ENCODE measurements at regions not wholly inside any gene's neighbourhood (a gene's known extent, or its start where the extent isn't known, plus 50 kb on each side); places are given as distances from the start of the nearest gene placed in this dataset.
"Not testable (repeated sequence)": the region's sequence is repeated elsewhere in the genome, so short reads cannot be mapped to it uniquely, and the experiment has no call there.

DNA sequence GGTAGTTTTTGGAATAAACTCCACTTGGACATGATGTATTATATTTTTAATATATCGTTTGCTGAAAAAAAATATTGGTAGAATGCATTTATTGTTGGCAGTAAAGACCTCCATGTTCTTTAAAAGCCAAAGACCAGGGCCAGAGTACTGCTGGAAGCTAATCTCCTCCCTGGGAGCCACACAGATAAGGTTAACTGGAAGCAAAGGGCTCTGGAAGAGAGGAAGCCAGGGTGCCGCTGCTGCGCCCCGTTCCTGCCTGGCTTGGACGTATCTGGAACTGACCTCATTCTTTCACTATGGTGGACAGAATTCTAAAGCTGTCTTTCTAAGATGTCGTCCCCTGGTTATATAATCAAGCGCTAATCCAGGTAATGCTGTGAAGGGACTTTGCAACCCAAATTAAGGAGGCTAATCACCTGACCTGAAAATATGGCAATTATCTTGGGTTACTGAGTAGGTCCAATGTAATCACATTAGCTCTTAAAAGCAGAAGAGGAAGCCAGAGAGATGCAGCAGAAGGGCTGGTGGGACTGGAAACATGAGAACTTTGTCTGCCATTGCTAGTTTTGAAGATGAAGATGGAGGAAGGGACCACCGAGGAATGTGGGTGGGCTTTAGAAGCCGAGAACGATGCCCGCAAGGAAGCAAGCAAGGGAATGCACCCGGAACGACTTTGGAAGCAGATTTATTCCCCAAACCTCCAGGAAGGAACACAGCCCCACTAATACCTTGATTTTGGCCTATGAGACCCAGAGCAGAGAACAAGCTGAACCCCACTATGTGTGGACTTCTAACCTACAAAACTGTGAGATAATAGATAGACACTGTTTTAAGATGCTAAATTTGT, 167.7 kb upstream of the KCNJ15 start:
- no peak for DNase-seq
- Mint-ChIP-seq H3K4me3 (no peak overlapping the region), H3K27ac (no peak overlapping the region), H3K36me3 (ENCODE audit: low read depth) (no peaks in the 10 kb centered on the region), H3K9me3 (no peaks in the 10 kb centered on the region), H3K27me3 (ENCODE audit: insufficient read depth) (peaks cover 10% of the 10 kb centered on the region), H3K4me1 (ENCODE audit: low read depth) (no peaks in the 10 kb centered on the region)
- TF ChIP-seq, protein P1, sequence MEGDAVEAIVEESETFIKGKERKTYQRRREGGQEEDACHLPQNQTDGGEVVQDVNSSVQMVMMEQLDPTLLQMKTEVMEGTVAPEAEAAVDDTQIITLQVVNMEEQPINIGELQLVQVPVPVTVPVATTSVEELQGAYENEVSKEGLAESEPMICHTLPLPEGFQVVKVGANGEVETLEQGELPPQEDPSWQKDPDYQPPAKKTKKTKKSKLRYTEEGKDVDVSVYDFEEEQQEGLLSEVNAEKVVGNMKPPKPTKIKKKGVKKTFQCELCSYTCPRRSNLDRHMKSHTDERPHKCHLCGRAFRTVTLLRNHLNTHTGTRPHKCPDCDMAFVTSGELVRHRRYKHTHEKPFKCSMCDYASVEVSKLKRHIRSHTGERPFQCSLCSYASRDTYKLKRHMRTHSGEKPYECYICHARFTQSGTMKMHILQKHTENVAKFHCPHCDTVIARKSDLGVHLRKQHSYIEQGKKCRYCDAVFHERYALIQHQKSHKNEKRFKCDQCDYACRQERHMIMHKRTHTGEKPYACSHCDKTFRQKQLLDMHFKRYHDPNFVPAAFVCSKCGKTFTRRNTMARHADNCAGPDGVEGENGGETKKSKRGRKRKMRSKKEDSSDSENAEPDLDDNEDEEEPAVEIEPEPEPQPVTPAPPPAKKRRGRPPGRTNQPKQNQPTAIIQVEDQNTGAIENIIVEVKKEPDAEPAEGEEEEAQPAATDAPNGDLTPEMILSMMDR (IDR thresholded peaks at IDR 0.05) = no peak

- Mint-ChIP-seq H3K36me3 (ENCODE audit: low read depth) (no peaks in the 10 kb centered on the region), H3K4me3 (no peak overlapping the region), H3K27ac (no peak overlapping the region), H3K27me3 (ENCODE audit: insufficient read depth) (peaks cover 10% of the 10 kb centered on the region), H3K9me3 (no peaks in the 10 kb centered on the region), H3K4me1 (ENCODE audit: low read depth) (no peaks in the 10 kb centered on the region)
- DNase-seq = no peak
- TF ChIP-seq, protein P1 (IDR thresholded peaks at IDR 0.05) = no peak
These were observed 167.1 kb upstream of the KCNJ15 start for GRCh38 chr21:38089763-38090046.

GRCh38 chr21:38091061-38091460, 165.7 kb upstream of the KCNJ15 start:
- not testable (repeated sequence) for H3K27ac Mint-ChIP-seq; H3K4me3 Mint-ChIP-seq; DNase-seq; H3K36me3 Mint-ChIP-seq (ENCODE audit: low read depth); H3K9me3 Mint-ChIP-seq; H3K4me1 Mint-ChIP-seq (ENCODE audit: low read depth)
- H3K27me3 Mint-ChIP-seq (ENCODE audit: insufficient read depth) = peaks cover 12% of the 10 kb centered on the region; the same call in 1 of the 2 replicates

GRCh38 chr21:38092051-38092450, 164.7 kb upstream of the KCNJ15 start:
- Mint-ChIP-seq H3K4me1 (ENCODE audit: low read depth) (no peaks in the 10 kb centered on the region), H3K4me3 (no peak overlapping the region), H3K36me3 (ENCODE audit: low read depth) (no peaks in the 10 kb centered on the region), H3K27ac (no peak overlapping the region), H3K9me3 (no peaks in the 10 kb centered on the region), H3K27me3 (ENCODE audit: insufficient read depth) (peaks cover 8% of the 10 kb centered on the region)
- TF ChIP-seq, protein P1 (IDR thresholded peaks at IDR 0.05) = no peak
- no peak for DNase-seq

DNA sequence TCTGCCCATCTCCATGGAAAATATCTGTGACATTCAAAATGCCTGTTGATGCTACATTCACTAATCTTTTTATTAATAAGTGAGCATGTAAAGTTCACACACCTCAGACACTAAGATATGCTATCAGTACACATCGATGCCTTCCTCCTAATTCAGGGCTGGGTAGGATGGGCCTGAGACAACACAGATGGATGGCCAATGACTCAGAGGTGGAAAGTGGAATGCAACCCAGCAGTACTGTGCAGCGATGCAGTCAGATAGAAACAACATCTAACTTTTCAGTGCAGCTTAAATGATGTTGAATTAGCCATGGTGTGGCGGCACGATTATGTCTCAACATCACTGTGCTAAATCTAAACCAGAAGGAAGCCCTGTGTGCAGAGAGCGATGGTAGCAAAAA, 161.6 kb upstream of the KCNJ15 start:
- no peak overlapping the region for H3K27ac Mint-ChIP-seq
- no peak for DNase-seq
- no peak overlapping the region for H3K4me3 Mint-ChIP-seq
- no peaks in the 10 kb centered on the region for H3K4me1 Mint-ChIP-seq (ENCODE audit: low read depth)
- peaks cover 6% of the 10 kb centered on the region for H3K27me3 Mint-ChIP-seq (ENCODE audit: insufficient read depth)
- no peaks in the 10 kb centered on the region for H3K9me3 Mint-ChIP-seq
- no peaks in the 10 kb centered on the region for H3K36me3 Mint-ChIP-seq (ENCODE audit: low read depth)
- TF ChIP-seq, protein P1 (IDR thresholded peaks at IDR 0.05) = no peak

- no peaks in the 10 kb centered on the region for H3K9me3 Mint-ChIP-seq
- no peaks in the 10 kb centered on the region for H3K4me1 Mint-ChIP-seq (ENCODE audit: low read depth)
- no peak overlapping the region for H3K4me3 Mint-ChIP-seq
- TF ChIP-seq, protein P1 (IDR thresholded peaks at IDR 0.05) = no peak
- DNase-seq = no peak
- no peak overlapping the region for H3K27ac Mint-ChIP-seq
- no peaks in the 10 kb centered on the region for H3K36me3 Mint-ChIP-seq (ENCODE audit: low read depth)
- peaks cover 13% of the 10 kb centered on the region for H3K27me3 Mint-ChIP-seq (ENCODE audit: insufficient read depth)
These were observed 159.0 kb upstream of the KCNJ15 start for GRCh38 chr21:38097789-38098188.
